ENCODE measurements at regions not wholly inside any gene's neighbourhood (a gene's known extent, or its start where the extent isn't known, plus 50 kb on each side); places are given as distances from the start of the nearest gene placed in this dataset.

DNA sequence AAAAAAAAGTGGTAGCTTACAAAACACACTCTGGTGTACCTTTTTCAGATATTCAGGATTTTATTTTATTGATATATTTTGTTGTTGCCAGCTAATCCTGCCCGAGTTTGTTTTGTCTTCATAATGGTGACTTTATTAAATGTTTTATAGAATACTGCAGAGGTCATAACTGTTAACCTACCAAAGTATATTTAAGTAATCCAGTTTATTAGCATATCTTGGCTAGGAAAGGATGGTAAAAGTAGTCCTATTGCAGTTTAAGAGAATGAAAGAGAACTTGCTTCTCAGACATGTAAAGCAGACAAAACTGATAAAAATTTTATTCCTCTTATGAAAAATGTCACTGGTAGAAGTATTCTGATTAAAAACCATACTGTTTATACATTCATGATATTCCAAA is 59.2 kb upstream of the IGSF10 start:
- WGBS (ENCODE audit: insufficient coverage, low coverage, missing lambda C conversion rate): 0% methylated on average over 1 of the region's 1 CpG
- Histone ChIP-seq H3K9me3 (replicated peaks; ENCODE audit: control insufficient read depth, insufficient read depth, low read depth, low read length) (no peaks in the 10 kb centered on the region), H3K9me1 (ENCODE audit: control insufficient read depth, insufficient read depth, low read length) (no peaks in the 10 kb centered on the region), H3K9ac (ENCODE audit: insufficient read depth in 1 of 2, low read depth in 2 of 2, low read length in 2 of 2) (no peak overlapping the region), H3K4me2 (ENCODE audit: insufficient read depth, low read length) (no peak overlapping the region), H3K4me3 (no peak overlapping the region), H3K36me3 (ENCODE audit: control insufficient read depth, insufficient read depth, low read length) (no peaks in the 10 kb centered on the region), H3K27me3 (ENCODE audit: control insufficient read depth in 2 of 2, insufficient read depth in 2 of 2, low read length in 2 of 2) (no peaks in the 10 kb centered on the region), H2AFZ (ENCODE audit: low read depth, low read length) (no peak overlapping the region), H3K79me2 (ENCODE audit: control insufficient read depth, insufficient read depth, low read length) (no peaks in the 10 kb centered on the region), H3K27ac (ENCODE audit: extremely low read depth, low read depth, low read length) (no peak overlapping the region), H3K4me1 (replicated peaks in 1 of 2; ENCODE audit: control insufficient read depth in 2 of 2, insufficient read depth in 2 of 2, low read length in 2 of 2) (no peaks in the 10 kb centered on the region), H4K20me1 (replicated peaks; ENCODE audit: control insufficient read depth, insufficient read depth, low read length) (no peaks in the 10 kb centered on the region)
- ATAC-seq: no peak
- in situ Hi-C loops (cut with MboI): no loop called here
- POLR2A ChIA-PET: no interaction called here
- CTCF ChIA-PET (ENCODE audit: low intra/inter-chr PET ratio): no interaction called here
- BruUV-seq (replicated peaks): no TSS peak
- FAIRE-seq: no peak
- intact Hi-C loops (cut with micrococcal nuclease): no loop called here
- DNase-seq (ENCODE audit: extremely low read depth in 1 of 4, low spot score in 3 of 4): no peak
- TF ChIP-seq RBM17 (IDR thresholded peaks at IDR 0.05; ENCODE audit: borderline replicate concordance, low read depth, low read length): no peak
- TF ChIP-seq ETV6 (IDR thresholded peaks at IDR 0.05; ENCODE audit: borderline replicate concordance in 1 of 2, low read depth in 2 of 2, low read length in 1 of 2): no peak
- TF ChIP-seq ETV6 (CRISPR knock-in tag; IDR thresholded peaks at IDR 0.05; ENCODE audit: borderline replicate concordance): no peak
- TF ChIP-seq HNRNPUL1 (IDR thresholded peaks at IDR 0.05; ENCODE audit: low read length): no peak
- TF ChIP-seq CCNT2 (IDR thresholded peaks at IDR 0.05; ENCODE audit: borderline replicate concordance, extremely low read depth, insufficient read length, low read depth, low read length): no peak
- TF ChIP-seq MYNN (IDR thresholded peaks at IDR 0.05): no peak
- no peak for TF ChIP-seq MYNN (CRISPR knock-in tag; IDR thresholded peaks at IDR 0.05)
- TF ChIP-seq SUPT5H (IDR thresholded peaks at IDR 0.05): no peak
- TF ChIP-seq EZH2 (IDR thresholded peaks at IDR 0.05; ENCODE audit: borderline replicate concordance, low read depth, low read length): no peak
- TF ChIP-seq ARNT (IDR thresholded peaks at IDR 0.05): no peak
- TF ChIP-seq ZFPM2 (CRISPR knock-in tag; IDR thresholded peaks at IDR 0.05): no peak
- no peak for TF ChIP-seq PHF20 (IDR thresholded peaks at IDR 0.05; ENCODE audit: partially characterized antibody)
- no peak for TF ChIP-seq SAP30 (IDR thresholded peaks at IDR 0.05; ENCODE audit: borderline replicate concordance, insufficient read depth, low read depth, low read length, poor library complexity, severe bottlenecking)
- no peak for TF ChIP-seq ETV1 (tag; conservative IDR thresholded peaks at IDR 0.05; ENCODE audit: low read depth)
- TF ChIP-seq, protein P1, sequence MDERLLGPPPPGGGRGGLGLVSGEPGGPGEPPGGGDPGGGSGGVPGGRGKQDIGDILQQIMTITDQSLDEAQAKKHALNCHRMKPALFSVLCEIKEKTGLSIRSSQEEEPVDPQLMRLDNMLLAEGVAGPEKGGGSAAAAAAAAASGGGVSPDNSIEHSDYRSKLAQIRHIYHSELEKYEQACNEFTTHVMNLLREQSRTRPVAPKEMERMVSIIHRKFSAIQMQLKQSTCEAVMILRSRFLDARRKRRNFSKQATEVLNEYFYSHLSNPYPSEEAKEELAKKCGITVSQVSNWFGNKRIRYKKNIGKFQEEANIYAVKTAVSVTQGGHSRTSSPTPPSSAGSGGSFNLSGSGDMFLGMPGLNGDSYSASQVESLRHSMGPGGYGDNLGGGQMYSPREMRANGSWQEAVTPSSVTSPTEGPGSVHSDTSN (CRISPR knock-in tag; IDR thresholded peaks at IDR 0.05; ENCODE audit: low read depth): no peak
- TF ChIP-seq, protein P1 (tag; conservative IDR thresholded peaks at IDR 0.05; ENCODE audit: low read depth): no peak
- no peak for TF ChIP-seq SPI1 (IDR thresholded peaks at IDR 0.05; ENCODE audit: borderline replicate concordance, low read depth, low read length)
